Cardiac muscle cell (in vitro differentiated cells and primary cell): ENCODE measurements at regions not wholly inside any gene's neighbourhood (a gene's known extent, or its start where the extent isn't known, plus 50 kb on each side); places are given as distances from the start of the nearest gene placed in this dataset.
"Not testable (repeated sequence)": the region's sequence is repeated elsewhere in the genome, so short reads cannot be mapped to it uniquely, and the experiment has no call there.

Experiments used
- DNase-seq, 2 donors: peaks; one replicate each; pipeline versions ENCODE4 v3.0.0 to v3.0.0-alpha.2; 2010 to 2017; ENCODE audit warnings: low read depth in 1 of 2, low spot score in 1 of 2
- H3K27ac ChIP-seq: fragments of 200-600 bp; sonication (generic); 2 replicates; pipeline ENCODE4 v1.5.1; 2016
- H3K27me3 ChIP-seq: fragments of 200-600 bp; sonication (generic); 2 replicates; pipeline ENCODE4 v1.6.0; 2016; ENCODE audit warnings: control low read depth
- H3K36me3 ChIP-seq: fragments of 200-600 bp; sonication (generic); 2 replicates; pipeline ENCODE4 v1.5.1; 2016; ENCODE audit warnings: control low read depth
- H3K4me1 ChIP-seq: fragments of 200-600 bp; sonication (generic); 2 replicates; pipeline ENCODE4 v1.8.1; 2017; ENCODE audit warnings: low read depth, mild to moderate bottlenecking, mixed run types
- H3K4me3 ChIP-seq: fragments of 200-600 bp; sonication (generic); 2 replicates; pipeline ENCODE4 v1.5.1; 2016; ENCODE audit warnings: mild to moderate bottlenecking
- H3K9me3 ChIP-seq: fragments of 200-600 bp; sonication (generic); 2 replicates; pipeline ENCODE4 v1.5.1; 2017; ENCODE audit warnings: low read depth, mild to moderate bottlenecking, control low read depth
- CTCF ChIP-seq: IDR thresholded peaks from 2 replicates; pipeline ENCODE4 v1.5.1; 2012; ENCODE audit warnings: low read depth, mild to moderate bottlenecking, low read length

GRCh38 chr6:48511378-48511777, 400.4 kb upstream of the PTCHD4 start:
- no peaks in the 10 kb centered on the region for H3K9me3 ChIP-seq
- H3K27me3 ChIP-seq, result no peaks in the 10 kb centered on the region
- no peak for DNase-seq

GRCh38 chr6:48505621-48506020, 394.6 kb upstream of the PTCHD4 start:
- Histone ChIP-seq H3K4me1 (no peaks in the 10 kb centered on the region), H3K4me3 (no peak overlapping the region), H3K27ac (no peak overlapping the region), H3K9me3 (no peaks in the 10 kb centered on the region), H3K27me3 (no peaks in the 10 kb centered on the region), H3K36me3 (no peaks in the 10 kb centered on the region)
- no peak for DNase-seq
- no peak for TF ChIP-seq CTCF

More at GRCh38 chr6:48511378-48511777, 400.4 kb upstream of the PTCHD4 start:
- H3K4me1 ChIP-seq, result no peaks in the 10 kb centered on the region
- no peak overlapping the region for H3K4me3 ChIP-seq
- no peaks in the 10 kb centered on the region for H3K36me3 ChIP-seq
- H3K27ac ChIP-seq, result no peak overlapping the region
- no peak for TF ChIP-seq CTCF

- H3K4me3 ChIP-seq, H3K4me1 ChIP-seq, H3K27ac ChIP-seq, H3K27me3 ChIP-seq, H3K36me3 ChIP-seq, H3K9me3 ChIP-seq, DNase-seq: not testable (repeated sequence)
Measured at GRCh38 chr6:48493432-48493831, 382.4 kb upstream of the PTCHD4 start.

- Histone ChIP-seq H3K4me3 (no peak overlapping the region), H3K4me1 (no peaks in the 10 kb centered on the region), H3K36me3 (no peaks in the 10 kb centered on the region), H3K27me3 (no peaks in the 10 kb centered on the region), H3K27ac (no peak overlapping the region), H3K9me3 (no peaks in the 10 kb centered on the region)
- TF ChIP-seq CTCF, result no peak
- DNase-seq, result no peak
Measured at GRCh38 chr6:48490658-48491057, 379.7 kb upstream of the PTCHD4 start.

GRCh38 chr6:48486876-48487275, 375.9 kb upstream of the PTCHD4 start:
- no peak overlapping the region for H3K4me3 ChIP-seq
- H3K4me1 ChIP-seq, result no peaks in the 10 kb centered on the region
- H3K36me3 ChIP-seq, result no peaks in the 10 kb centered on the region
- no peaks in the 10 kb centered on the region for H3K27me3 ChIP-seq
- DNase-seq, result no peak
- TF ChIP-seq CTCF, result no peak
- no peaks in the 10 kb centered on the region for H3K9me3 ChIP-seq
- H3K27ac ChIP-seq, result no peak overlapping the region

GRCh38 chr6:48486373-48486772, 375.4 kb upstream of the PTCHD4 start:
- no peaks in the 10 kb centered on the region for H3K9me3 ChIP-seq
- no peaks in the 10 kb centered on the region for H3K27me3 ChIP-seq
- no peaks in the 10 kb centered on the region for H3K36me3 ChIP-seq
- DNase-seq, result no peak
- no peak overlapping the region for H3K27ac ChIP-seq
- TF ChIP-seq CTCF, result no peak
- no peak overlapping the region for H3K4me3 ChIP-seq
- no peaks in the 10 kb centered on the region for H3K4me1 ChIP-seq
